Upper lobe of left lung (tissue), 4 donors: ENCODE measurements at regions not wholly inside any gene's neighbourhood (a gene's known extent, or its start where the extent isn't known, plus 50 kb on each side); places are given as distances from the start of the nearest gene placed in this dataset.

Source experiments
- CTCF ChIP-seq, 6 experiments: fragments of 450-650 bp in 4 of 6; fragments of 200-600 bp in 2 of 6; sonication (generic) in 2 of 6; IDR thresholded peaks; one replicate each; pipeline ENCODE4 v1.5.1; 2016 to 2019; ENCODE audit warnings: antibody characterized with exemption in 6 of 6
- POLR2AphosphoS5 ChIP-seq, 2 donors: sonication (generic); formaldehyde crosslinking; IDR thresholded peaks; one replicate each; pipeline ENCODE4 v1.5.1; 2017; ENCODE audit warnings: antibody characterized with exemption in 2 of 2

DNA sequence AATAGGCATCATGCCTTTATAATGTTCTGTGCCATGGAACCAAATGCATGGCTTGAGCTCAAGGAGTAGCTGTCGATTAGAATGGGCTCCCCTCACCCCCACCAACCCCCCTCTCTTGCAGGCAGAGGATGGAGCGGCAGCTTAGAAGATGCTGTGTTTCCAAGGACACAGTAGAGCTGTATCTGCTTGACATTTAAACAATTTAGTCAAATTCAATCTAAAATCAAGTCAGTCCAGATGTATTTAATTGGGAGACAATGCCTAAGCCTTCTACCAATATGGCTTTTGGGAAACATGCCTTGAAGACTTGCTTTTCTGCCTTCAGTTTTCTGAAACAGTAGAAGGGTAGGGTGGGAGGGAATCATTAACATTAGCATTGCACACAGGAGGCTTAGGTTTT lies 497.1 kb upstream of the NRP1 start:
- TF ChIP-seq CTCF (IDR thresholded peaks at IDR 0.05) (no peak), POLR2AphosphoS5 (IDR thresholded peaks at IDR 0.05) (no peak)
